PFSK-1 (cell line): ENCODE measurements at regions not wholly inside any gene's neighbourhood (a gene's known extent, or its start where the extent isn't known, plus 50 kb on each side); places are given as distances from the start of the nearest gene placed in this dataset.

Experiments
- POLR2AphosphoS5 ChIP-seq: IDR thresholded peaks from 2 replicates; pipeline ENCODE4 v1.6.1; 2012; ENCODE audit warnings: low read depth, mild to moderate bottlenecking, control low read depth, low read length, moderate library complexity
- SIN3A ChIP-seq: IDR thresholded peaks from 2 replicates; pipeline ENCODE4 v1.6.1; 2012; ENCODE audit warnings: mild to moderate bottlenecking, low read length, moderate library complexity, borderline replicate concordance; ENCODE audit not compliant: insufficient read depth
- TAF1 ChIP-seq: IDR thresholded peaks from 2 replicates; pipeline ENCODE4 v1.6.1; 2012; ENCODE audit warnings: low read length, control low read depth, borderline replicate concordance; ENCODE audit not compliant: insufficient read depth

GRCh38 chr19:13640611-13641010 lies 123.7 kb upstream of the MRI1 start:
- TF ChIP-seq SIN3A (no peak), TAF1 (no peak), POLR2AphosphoS5 (no peak)
